Hepatocyte (in vitro differentiated cells): ENCODE measurements at regions not wholly inside any gene's neighbourhood (a gene's known extent, or its start where the extent isn't known, plus 50 kb on each side); places are given as distances from the start of the nearest gene placed in this dataset.
"Not testable (repeated sequence)": the region's sequence is repeated elsewhere in the genome, so short reads cannot be mapped to it uniquely, and the experiment has no call there.

Source experiments
- DNase-seq: peaks from one replicate; pipeline ENCODE4 v3.0.0-alpha.2; 2016; ENCODE audit warnings: low spot score
- H2AFZ ChIP-seq: fragments of 200-600 bp; sonication (generic); 2 replicates; pipeline ENCODE4 v1.6.0; 2016; ENCODE audit warnings: antibody characterized with exemption, mild to moderate bottlenecking
- H3K27ac ChIP-seq: fragments of 200-600 bp; sonication (generic); 2 replicates; pipeline ENCODE4 v1.5.1; 2016; ENCODE audit warnings: mild to moderate bottlenecking
- H3K27me3 ChIP-seq: fragments of 200-600 bp; sonication (generic); 2 replicates; pipeline ENCODE4 v1.6.1; 2016
- H3K36me3 ChIP-seq: fragments of 200-600 bp; sonication (generic); replicated peaks from 2 replicates; pipeline ENCODE4 v1.5.1; 2016; ENCODE audit warnings: low read depth; ENCODE audit not compliant: insufficient read depth
- H3K4me1 ChIP-seq: fragments of 200-600 bp; sonication (generic); 2 replicates; pipeline ENCODE4 v1.5.1; 2016; ENCODE audit warnings: mild to moderate bottlenecking, moderate library complexity; ENCODE audit not compliant: insufficient read depth
- H3K4me2 ChIP-seq: fragments of 200-600 bp; sonication (generic); 2 replicates; pipeline ENCODE4 v1.6.0; 2016
- H3K4me3 ChIP-seq: fragments of 200-600 bp; sonication (generic); 2 replicates; pipeline ENCODE4 v1.5.1; 2016; ENCODE audit warnings: mild to moderate bottlenecking
- H3K79me2 ChIP-seq: fragments of 200-600 bp; sonication (generic); 2 replicates; pipeline ENCODE4 v1.6.0; 2017; ENCODE audit warnings: mild to moderate bottlenecking
- H3K9me2 ChIP-seq: fragments of 200-600 bp; sonication (generic); replicated peaks from 2 replicates; pipeline ENCODE4 v1.6.0; 2017; ENCODE audit warnings: mild to moderate bottlenecking; ENCODE audit not compliant: insufficient read depth
- H3K9me3 ChIP-seq: fragments of 200-600 bp; sonication (generic); 2 replicates; pipeline ENCODE4 v1.5.1; 2016; ENCODE audit warnings: low read depth, mild to moderate bottlenecking
- H4K20me1 ChIP-seq: fragments of 200-600 bp; sonication (generic); 2 replicates; pipeline ENCODE4 v1.6.0; 2016; ENCODE audit warnings: mild to moderate bottlenecking; ENCODE audit not compliant: insufficient read depth, poor library complexity, severe bottlenecking
- CTCF ChIP-seq: fragments of 200-600 bp; sonication (generic); IDR thresholded peaks from 2 replicates; pipeline ENCODE4 v1.5.1; 2016; ENCODE audit warnings: antibody characterized with exemption, mild to moderate bottlenecking; ENCODE audit not compliant: poor library complexity
- EZH2 ChIP-seq: fragments of 200-600 bp; sonication (generic); IDR thresholded peaks from 2 replicates; pipeline ENCODE4 v1.6.1; 2016; ENCODE audit warnings: antibody characterized with exemption, mild to moderate bottlenecking, borderline replicate concordance
- EZH2phosphoT487 ChIP-seq: fragments of 200-600 bp; sonication (generic); IDR thresholded peaks from one replicate; pipeline ENCODE4 v1.6.1; 2018; ENCODE audit warnings: antibody characterized with exemption, mild to moderate bottlenecking, low read depth, moderate library complexity; ENCODE audit not compliant: unreplicated experiment, severe bottlenecking
- WGBS: methylation state at CpG from one replicate; pipeline ENCODE4 v1.1.6; 2016; ENCODE audit warnings: low lambda C conversion rate; ENCODE audit errors: missing lambda C conversion rate; 5-methylcytosine and 5-hydroxymethylcytosine counted together

- Histone ChIP-seq H4K20me1 (no peaks in the 10 kb centered on the region), H3K27ac (no peak overlapping the region), H3K4me1 (no peaks in the 10 kb centered on the region), H3K4me2 (no peak overlapping the region), H3K4me3 (no peak overlapping the region), H2AFZ (no peak overlapping the region), H3K36me3 (no peaks in the 10 kb centered on the region), H3K27me3 (no peaks in the 10 kb centered on the region), H3K79me2 (no peaks in the 10 kb centered on the region), H3K9me2 (no peaks in the 10 kb centered on the region), H3K9me3 (no peaks in the 10 kb centered on the region)
- 95% methylated on average over 2 of the region's 2 CpGs for WGBS
- DNase-seq, result no peak
- TF ChIP-seq CTCF (no peak), EZH2phosphoT487 (no peak), EZH2 (no peak)
Measured at GRCh38 chr12:72209086-72209485, 63.1 kb upstream of the TRHDE start.

GRCh38 chr12:72214163-72214562 is 58.0 kb upstream of the TRHDE start:
- H3K4me2 ChIP-seq, result no peak overlapping the region
- WGBS, result 70% methylated on average over 4 of the region's 4 CpGs

GRCh38 chr12:72215287-72215686 is 56.9 kb upstream of the TRHDE start:
- not testable (repeated sequence) for H3K27me3 ChIP-seq, H3K9me2 ChIP-seq, H3K27ac ChIP-seq, H3K36me3 ChIP-seq, H3K4me3 ChIP-seq, H3K4me1 ChIP-seq, H3K4me2 ChIP-seq, H3K9me3 ChIP-seq, H4K20me1 ChIP-seq, H2AFZ ChIP-seq, DNase-seq, H3K79me2 ChIP-seq
- WGBS, result 84% methylated on average over 2 of the region's 3 CpGs

More at GRCh38 chr12:72214163-72214562, 58.0 kb upstream of the TRHDE start:
- no peaks in the 10 kb centered on the region for H3K79me2 ChIP-seq
- H3K27ac ChIP-seq, result no peak overlapping the region
- no peak for DNase-seq
- no peaks in the 10 kb centered on the region for H3K4me1 ChIP-seq
- H4K20me1 ChIP-seq, result no peaks in the 10 kb centered on the region
- H3K9me2 ChIP-seq, result no peaks in the 10 kb centered on the region
- H3K4me3 ChIP-seq, result no peak overlapping the region
- no peaks in the 10 kb centered on the region for H3K27me3 ChIP-seq
- H2AFZ ChIP-seq, result no peak overlapping the region
- no peak for TF ChIP-seq CTCF
- TF ChIP-seq EZH2, result no peak
- no peak for TF ChIP-seq EZH2phosphoT487
- H3K9me3 ChIP-seq, result no peaks in the 10 kb centered on the region
- no peaks in the 10 kb centered on the region for H3K36me3 ChIP-seq

- Histone ChIP-seq H3K9me3 (no peaks in the 10 kb centered on the region), H3K9me2 (no peaks in the 10 kb centered on the region), H3K4me3 (no peak overlapping the region), H2AFZ (no peak overlapping the region), H3K4me1 (no peaks in the 10 kb centered on the region), H3K27ac (no peak overlapping the region), H3K79me2 (no peaks in the 10 kb centered on the region), H3K4me2 (no peak overlapping the region), H3K36me3 (no peaks in the 10 kb centered on the region), H3K27me3 (no peaks in the 10 kb centered on the region), H4K20me1 (no peaks in the 10 kb centered on the region)
- TF ChIP-seq EZH2 (no peak), EZH2phosphoT487 (no peak), CTCF (no peak)
- DNase-seq, result no peak
Measured at GRCh38 chr12:72219937-72220336, 52.2 kb upstream of the TRHDE start.
